ENCODE measurements at regions not wholly inside any gene's neighbourhood (a gene's known extent, or its start where the extent isn't known, plus 50 kb on each side); places are given as distances from the start of the nearest gene placed in this dataset.
A peak's percentile ranks its signal among the peaks of the same experiment; 100 is the strongest.

DNA sequence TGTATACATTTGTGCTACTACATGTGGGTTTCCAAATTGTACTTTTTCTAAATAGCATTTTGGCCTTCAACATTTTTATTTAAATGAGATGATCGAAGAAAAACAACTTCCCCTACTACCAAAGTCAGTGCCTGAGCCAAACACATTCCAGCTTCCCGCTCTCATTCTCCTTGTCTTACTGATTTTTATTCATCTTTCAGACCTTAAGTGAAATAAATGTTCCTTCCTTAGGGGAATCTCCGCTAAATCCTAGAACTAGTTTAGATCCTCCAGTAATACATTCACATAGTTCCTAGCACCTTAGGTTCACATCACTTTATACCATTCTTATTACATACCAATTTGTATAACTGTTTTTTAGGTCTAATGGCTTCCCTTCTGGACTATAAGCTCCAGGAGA, 122.3 kb upstream of the COL3A1 start:
- no peak for DNase-seq (ENCODE audit: low read depth)

- peak; percentile 79 for DNase-seq (ENCODE audit: low read depth)
Measured at GRCh38 chr2:188852772-188853171, 121.4 kb upstream of the COL3A1 start.

DNA sequence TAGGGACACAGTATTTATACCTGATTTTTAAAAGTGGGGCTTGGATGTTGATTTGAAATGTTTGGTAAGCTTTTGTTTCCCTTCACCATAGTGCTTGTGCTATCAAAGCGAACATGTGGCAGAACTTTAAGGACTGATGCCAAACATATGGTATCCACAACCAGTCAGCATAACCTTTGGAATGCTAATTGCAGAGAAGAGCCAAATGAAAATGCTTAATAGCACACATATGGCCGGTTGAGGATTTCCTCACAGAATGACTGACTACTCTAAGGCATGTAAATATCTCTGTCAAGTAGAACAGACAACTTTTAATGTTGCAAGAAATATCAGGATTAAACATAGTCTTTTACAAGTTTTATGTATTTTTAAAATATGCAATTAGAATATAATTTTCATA, 120.9 kb upstream of the COL3A1 start:
- DNase-seq (ENCODE audit: low read depth): peak; percentile 97

GRCh38 chr2:188865681-188866080, 108.5 kb upstream of the COL3A1 start:
- no peak for DNase-seq (ENCODE audit: low read depth)

GRCh38 chr2:188869550-188869949, 104.6 kb upstream of the COL3A1 start:
- peak; percentile 49 for DNase-seq (ENCODE audit: low read depth)

DNA sequence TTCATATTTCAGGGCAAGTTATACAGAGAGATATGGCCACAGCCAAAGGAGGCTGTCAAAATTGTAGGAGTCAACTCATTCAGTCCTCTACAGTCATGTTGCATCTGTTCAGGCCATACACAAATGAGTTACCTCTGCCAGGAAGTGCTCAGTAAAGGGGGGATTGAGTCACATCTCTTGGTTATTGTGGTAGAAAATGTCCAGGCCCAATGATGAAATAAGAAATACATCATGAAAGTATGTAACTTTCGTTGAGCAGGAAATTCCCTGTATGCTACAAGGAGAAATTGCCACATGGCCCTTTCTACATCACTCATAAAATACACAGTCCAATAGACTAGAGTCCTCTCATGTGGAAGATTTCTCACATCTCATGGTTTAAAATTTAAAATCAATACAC, 103.9 kb upstream of the COL3A1 start:
- peak; percentile 98 for DNase-seq (ENCODE audit: low read depth)

GRCh38 chr2:188875104-188875503, 99.1 kb upstream of the COL3A1 start:
- no peak for DNase-seq (ENCODE audit: low read depth)

DNA sequence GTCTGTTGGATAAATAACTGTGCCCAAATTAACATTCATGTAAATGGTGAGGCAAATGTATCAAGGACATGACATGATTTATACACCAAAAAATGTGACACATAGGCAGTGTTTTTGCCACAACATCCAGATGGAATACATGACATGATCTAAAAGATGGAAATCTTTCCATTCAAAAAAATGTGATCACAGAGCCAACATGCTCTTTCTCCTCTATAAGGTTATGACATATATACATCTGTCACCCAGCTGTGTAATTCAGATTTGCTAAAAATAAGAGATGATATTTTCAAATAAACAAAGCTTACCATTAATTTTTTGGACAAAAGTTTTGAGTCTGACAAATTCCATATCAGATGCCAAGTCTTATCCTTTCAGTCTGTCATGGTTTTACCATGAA, 95.5 kb upstream of the COL3A1 start:
- DNase-seq (ENCODE audit: low read depth): no peak

GRCh38 chr2:188880740-188881139, 93.4 kb upstream of the COL3A1 start:
- no peak for DNase-seq (ENCODE audit: low read depth)

GRCh38 chr2:188881434-188881833, 92.7 kb upstream of the COL3A1 start:
- no peak for DNase-seq (ENCODE audit: low read depth)

DNA sequence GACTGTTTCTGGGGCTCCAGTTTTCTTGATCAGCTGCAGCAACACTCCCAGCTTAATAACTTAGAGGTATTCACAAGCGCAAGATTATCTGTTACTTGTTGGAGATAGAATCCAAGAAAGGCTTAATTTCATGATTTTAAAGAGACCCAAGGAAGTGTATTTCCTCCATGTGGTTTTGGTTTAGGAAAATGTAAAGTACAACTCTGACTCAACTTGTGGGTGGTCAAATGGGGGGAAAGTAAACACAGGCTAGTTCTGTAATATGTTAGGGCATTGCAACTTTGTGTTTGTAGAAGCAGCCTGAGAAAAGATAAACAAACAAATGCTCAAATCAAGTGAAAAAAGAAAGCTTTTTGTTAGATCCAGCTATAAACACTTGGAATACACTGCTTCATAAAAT, 90.1 kb upstream of the COL3A1 start:
- peak; percentile 85 for DNase-seq (ENCODE audit: low read depth)

DNA sequence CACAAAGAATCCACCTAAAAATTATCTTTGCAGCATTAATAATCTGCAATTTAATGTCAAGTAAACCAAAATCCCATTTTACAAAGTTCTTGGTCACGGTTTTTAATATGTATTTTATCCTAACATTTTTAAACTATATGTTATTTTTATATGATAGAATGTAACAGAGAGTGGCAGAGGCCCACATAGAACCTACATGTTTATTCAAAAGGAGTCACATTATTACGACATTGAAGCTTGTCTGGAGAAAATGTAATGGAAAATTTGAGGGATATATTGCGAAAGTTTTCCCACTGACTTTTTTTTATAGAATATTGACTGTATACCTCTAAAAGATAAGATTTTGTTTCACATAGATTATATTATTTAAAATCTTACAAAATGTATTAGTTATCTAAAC, 89.7 kb upstream of the COL3A1 start:
- peak; percentile 70 for DNase-seq (ENCODE audit: low read depth)

GRCh38 chr2:188889187-188889586, 85.0 kb upstream of the COL3A1 start:
- DNase-seq (ENCODE audit: low read depth): no peak

DNA sequence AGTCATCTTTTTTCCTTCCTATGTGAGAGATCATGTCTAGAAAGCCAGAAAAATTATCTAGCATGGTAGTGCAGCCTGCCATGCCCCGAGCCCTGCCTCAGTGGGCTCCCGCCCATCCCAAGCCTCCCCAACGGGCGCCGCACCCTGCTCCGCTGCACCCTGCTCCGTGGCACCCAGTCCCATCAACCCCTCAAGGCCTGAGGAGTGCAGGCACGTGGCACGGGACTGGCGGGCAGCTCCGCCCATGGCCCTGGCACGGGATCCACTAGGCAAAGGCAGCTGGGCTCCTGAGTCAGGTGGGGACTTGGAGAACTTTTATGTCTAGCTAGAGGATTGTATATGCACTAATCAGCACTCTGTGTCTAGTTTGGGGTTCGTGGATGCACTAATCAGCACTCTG, 83.4 kb upstream of the COL3A1 start:
- DNase-seq (ENCODE audit: low read depth): no peak

- peak; percentile 22 for DNase-seq (ENCODE audit: low read depth)
Measured at GRCh38 chr2:188892636-188893035, 81.5 kb upstream of the COL3A1 start.

DNA sequence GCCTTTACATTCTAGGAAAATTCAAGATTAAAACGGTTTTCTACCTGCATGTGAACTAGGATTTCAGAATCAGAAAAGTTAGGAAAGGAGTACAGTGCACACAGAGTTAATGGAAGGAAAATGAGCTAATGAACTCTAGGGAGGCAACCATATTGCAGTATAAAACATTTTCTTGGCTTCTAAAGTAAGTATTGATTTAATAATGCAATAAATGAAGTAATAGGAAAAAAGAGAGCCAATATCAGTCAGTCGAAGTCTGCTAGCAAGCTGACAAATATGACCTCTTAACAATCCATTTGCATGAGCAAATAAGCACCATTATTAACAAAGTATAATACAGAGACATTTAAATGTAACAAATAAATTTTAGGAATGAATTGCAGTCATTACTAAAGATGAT, 80.2 kb upstream of the COL3A1 start:
- DNase-seq (ENCODE audit: low read depth): no peak

DNA sequence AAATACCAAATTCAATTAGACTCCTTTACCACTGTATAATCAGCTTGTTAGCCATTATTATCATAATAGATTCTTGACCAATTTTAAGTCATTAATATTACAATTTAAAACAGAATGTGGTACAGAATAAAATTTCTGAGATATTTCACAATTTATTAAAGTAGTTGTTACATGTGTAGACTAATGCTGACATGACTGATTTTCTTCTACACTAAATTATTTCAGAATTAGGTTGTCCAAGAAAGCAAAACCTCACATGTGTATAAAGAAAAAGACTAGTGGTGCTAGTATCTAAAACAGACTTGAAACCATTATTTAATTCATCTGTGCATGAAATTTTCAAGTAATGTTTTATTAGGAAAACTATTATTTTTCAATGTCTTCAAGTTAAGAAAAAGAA, 79.2 kb upstream of the COL3A1 start:
- DNase-seq (ENCODE audit: low read depth): no peak

GRCh38 chr2:188897096-188897495, 77.1 kb upstream of the COL3A1 start:
- DNase-seq (ENCODE audit: low read depth): peak; percentile 78

DNA sequence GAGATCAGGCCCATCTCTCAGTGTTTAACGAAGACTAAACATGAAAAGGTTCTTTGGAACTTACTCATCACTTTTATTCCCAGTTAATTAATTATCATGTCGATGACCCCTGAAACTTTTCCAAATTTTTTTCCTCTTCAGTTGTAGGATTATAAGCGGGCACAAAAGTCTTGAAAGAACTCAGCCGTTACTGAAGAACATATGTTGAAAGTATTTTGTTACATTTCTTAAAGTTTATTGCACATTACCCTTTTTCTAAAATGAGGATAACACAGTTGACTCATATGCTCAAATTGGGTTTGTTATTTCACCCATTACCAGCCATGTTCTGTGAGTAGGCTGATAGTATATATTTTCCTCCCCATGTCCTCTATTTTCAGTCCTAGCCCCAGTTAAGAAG, 75.9 kb upstream of the COL3A1 start:
- DNase-seq (ENCODE audit: low read depth): no peak

DNA sequence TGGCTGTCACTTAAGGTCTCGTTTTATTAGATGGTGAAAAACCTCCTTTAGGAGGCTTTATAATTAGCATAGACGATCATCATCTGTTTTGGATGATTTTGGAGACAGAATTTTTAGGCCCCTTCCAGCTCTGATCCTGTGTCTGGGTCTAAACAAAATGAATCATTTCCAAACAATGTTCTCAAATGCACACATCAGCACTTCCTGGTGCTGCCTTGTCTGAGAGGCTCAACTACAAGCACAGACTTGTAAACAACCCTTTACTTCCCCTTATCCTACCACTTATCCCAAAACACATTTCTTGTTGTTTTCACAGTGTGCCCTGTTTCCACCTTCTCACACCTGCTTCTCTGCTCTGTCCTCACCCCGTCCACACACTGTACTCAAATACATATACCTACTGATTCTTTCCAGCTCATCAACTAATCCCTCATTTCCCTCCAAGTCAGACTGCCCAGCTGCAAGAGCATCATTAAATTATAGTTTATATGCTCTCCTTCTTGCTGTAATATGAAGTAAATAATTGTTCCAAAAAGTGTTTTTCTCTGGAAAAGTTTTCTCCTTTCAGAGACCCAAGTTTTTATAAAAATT, 71.2 kb upstream of the COL3A1 start:
- peak; percentile 85 for DNase-seq (ENCODE audit: low read depth)

DNA sequence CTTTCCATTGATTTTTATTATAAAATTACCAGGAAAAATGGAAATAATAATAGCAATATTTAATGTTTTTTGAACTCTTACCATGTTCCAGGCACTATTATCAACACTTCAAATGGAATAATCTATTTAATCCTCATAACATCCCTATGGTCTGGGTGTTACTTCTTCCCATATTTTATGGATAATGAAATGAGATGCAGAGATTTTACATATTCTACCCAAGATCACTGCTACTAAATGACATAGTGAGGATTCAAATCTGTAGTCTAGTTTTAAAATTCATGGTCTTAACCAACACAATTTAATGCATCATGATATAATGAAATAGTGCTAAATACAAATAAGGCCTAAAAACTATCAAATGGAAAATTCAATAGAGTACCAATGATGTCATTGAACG, 70.4 kb upstream of the COL3A1 start:
- no peak for DNase-seq (ENCODE audit: low read depth)

DNA sequence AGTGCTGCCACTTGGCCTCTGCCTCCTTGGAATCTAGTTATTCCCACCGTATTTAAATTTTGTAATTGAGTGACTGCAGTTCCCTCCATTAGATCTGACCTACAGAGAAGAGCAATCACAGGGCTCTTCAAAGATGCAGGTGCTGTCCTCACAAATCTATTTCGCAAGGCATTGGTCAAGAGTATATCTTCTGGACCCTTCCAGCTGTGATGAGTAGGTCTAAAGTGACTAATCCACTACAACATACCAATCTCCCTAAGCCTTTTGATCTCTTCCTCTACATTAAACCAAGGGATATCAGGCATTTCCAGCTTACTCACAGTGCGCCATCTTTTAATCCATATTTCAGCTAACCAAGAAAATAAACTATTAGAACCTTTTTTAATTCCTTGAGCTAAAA, 65.1 kb upstream of the COL3A1 start:
- peak; percentile 73 for DNase-seq (ENCODE audit: low read depth)

- peak; percentile 45 for DNase-seq (ENCODE audit: low read depth)
Measured at GRCh38 chr2:188916736-188917135, 57.4 kb upstream of the COL3A1 start.

GRCh38 chr2:188917632-188918031, 56.5 kb upstream of the COL3A1 start:
- no peak for DNase-seq (ENCODE audit: low read depth)

- no peak for DNase-seq (ENCODE audit: low read depth)
Measured at GRCh38 chr2:188919824-188920223, 54.3 kb upstream of the COL3A1 start.

Data from iris pigment epithelial cell (primary cell).